ENCODE measurements at regions not wholly inside any gene's neighbourhood (a gene's known extent, or its start where the extent isn't known, plus 50 kb on each side); places are given as distances from the start of the nearest gene placed in this dataset.
"Not testable (repeated sequence)": the region's sequence is repeated elsewhere in the genome, so short reads cannot be mapped to it uniquely, and the experiment has no call there.

GRCh38 chr5:12169536-12169935 is 265.3 kb upstream of the CTNND2 start:
- no peak for DNase-seq (ENCODE audit: low read depth in 2 of 2)

- DNase-seq (ENCODE audit: low read depth in 2 of 2), result no peak
Measured at GRCh38 chr5:12162863-12163262, 258.6 kb upstream of the CTNND2 start.

- no peak for DNase-seq (ENCODE audit: low read depth in 2 of 2)
Measured at GRCh38 chr5:12147513-12147912, 243.3 kb upstream of the CTNND2 start.

- DNase-seq (ENCODE audit: low read depth in 2 of 2), result no peak
Measured at GRCh38 chr5:12141496-12141895, 237.2 kb upstream of the CTNND2 start.

- DNase-seq (ENCODE audit: low read depth in 2 of 2), result no peak
Measured at GRCh38 chr5:12133520-12133919, 229.3 kb upstream of the CTNND2 start.

- DNase-seq (ENCODE audit: low read depth in 2 of 2), result not testable (repeated sequence)
Measured at GRCh38 chr5:12131020-12131419, 226.8 kb upstream of the CTNND2 start.

GRCh38 chr5:12125895-12126294 is 221.6 kb upstream of the CTNND2 start:
- no peak for DNase-seq (ENCODE audit: low read depth in 2 of 2)

GRCh38 chr5:12119657-12120056 is 215.4 kb upstream of the CTNND2 start:
- no peak for DNase-seq (ENCODE audit: low read depth in 2 of 2)

GRCh38 chr5:12114075-12114474 is 209.8 kb upstream of the CTNND2 start:
- no peak for DNase-seq (ENCODE audit: low read depth in 2 of 2)

GRCh38 chr5:12113062-12113461 is 208.8 kb upstream of the CTNND2 start:
- DNase-seq (ENCODE audit: low read depth in 2 of 2), result no peak

- no peak for DNase-seq (ENCODE audit: low read depth in 2 of 2)
Measured at GRCh38 chr5:12111261-12111660, 207.0 kb upstream of the CTNND2 start.

- DNase-seq (ENCODE audit: low read depth in 2 of 2), result no peak
Measured at GRCh38 chr5:12110629-12111028, 206.4 kb upstream of the CTNND2 start.

- no peak for DNase-seq (ENCODE audit: low read depth in 2 of 2)
Measured at GRCh38 chr5:12109075-12109688, 204.9 kb upstream of the CTNND2 start.

GRCh38 chr5:12102151-12102550 is 197.9 kb upstream of the CTNND2 start:
- no peak for DNase-seq (ENCODE audit: low read depth in 2 of 2)

GRCh38 chr5:12100542-12100941 is 196.3 kb upstream of the CTNND2 start:
- no peak for DNase-seq (ENCODE audit: low read depth in 2 of 2)

GRCh38 chr5:12099296-12099695 is 195.1 kb upstream of the CTNND2 start:
- no peak for DNase-seq (ENCODE audit: low read depth in 2 of 2)

- no peak for DNase-seq (ENCODE audit: low read depth in 2 of 2)
Measured at GRCh38 chr5:12095808-12096281, 191.6 kb upstream of the CTNND2 start.

- no peak for DNase-seq (ENCODE audit: low read depth in 2 of 2)
Measured at GRCh38 chr5:12093586-12093985, 189.3 kb upstream of the CTNND2 start.

- DNase-seq (ENCODE audit: low read depth in 2 of 2), result no peak
Measured at GRCh38 chr5:12080761-12081160, 176.5 kb upstream of the CTNND2 start.

- not testable (repeated sequence) for DNase-seq (ENCODE audit: low read depth in 2 of 2)
Measured at GRCh38 chr5:12078286-12078685, 174.0 kb upstream of the CTNND2 start.

- DNase-seq (ENCODE audit: low read depth in 2 of 2), result no peak
Measured at GRCh38 chr5:12073426-12073825, 169.2 kb upstream of the CTNND2 start.

- DNase-seq (ENCODE audit: low read depth in 2 of 2), result no peak
Measured at GRCh38 chr5:12072441-12072840, 168.2 kb upstream of the CTNND2 start.

GRCh38 chr5:12071455-12071854 is 167.2 kb upstream of the CTNND2 start:
- no peak for DNase-seq (ENCODE audit: low read depth in 2 of 2)

- no peak for DNase-seq (ENCODE audit: low read depth in 2 of 2)
Measured at GRCh38 chr5:12023614-12024241, 119.5 kb upstream of the CTNND2 start.
